Smooth muscle cell (in vitro differentiated cells): ENCODE measurements at regions not wholly inside any gene's neighbourhood (a gene's known extent, or its start where the extent isn't known, plus 50 kb on each side); places are given as distances from the start of the nearest gene placed in this dataset.

Source experiments
- DNase-seq: peaks from one replicate; lab custom pipeline; 2025; ENCODE audit not compliant: unreplicated experiment; lab: John Stamatoyannopoulos, UW
- H2AFZ ChIP-seq: fragments of 200-600 bp; sonication (generic); 2 replicates; pipeline ENCODE4 v1.6.0; 2016; ENCODE audit warnings: antibody characterized with exemption, low read depth, mild to moderate bottlenecking
- H3F3A ChIP-seq: fragments of 200-600 bp; sonication (generic); 2 replicates; pipeline ENCODE4 v1.6.0; 2017; ENCODE audit warnings: antibody characterized with exemption, low read depth
- H3K27ac ChIP-seq: fragments of 200-600 bp; sonication (generic); 2 replicates; pipeline ENCODE4 v1.5.1; 2016; ENCODE audit warnings: low read depth, mild to moderate bottlenecking
- H3K27me3 ChIP-seq: fragments of 200-600 bp; sonication (generic); 2 replicates; pipeline ENCODE4 v1.6.1; 2016; ENCODE audit warnings: low read depth, mild to moderate bottlenecking
- H3K36me3 ChIP-seq: fragments of 200-600 bp; sonication (generic); 2 replicates; pipeline ENCODE4 v1.5.1; 2016; ENCODE audit warnings: low read depth
- H3K4me1 ChIP-seq: fragments of 200-600 bp; sonication (generic); 2 replicates; pipeline ENCODE4 v1.5.1; 2016; ENCODE audit warnings: low read depth
- H3K4me2 ChIP-seq: fragments of 200-600 bp; sonication (generic); 2 replicates; pipeline ENCODE4 v1.6.0; 2016; ENCODE audit warnings: mild to moderate bottlenecking
- H3K4me3 ChIP-seq: fragments of 200-600 bp; sonication (generic); 2 replicates; pipeline ENCODE4 v1.5.1; 2016; ENCODE audit warnings: mild to moderate bottlenecking
- H3K79me2 ChIP-seq: fragments of 200-600 bp; sonication (generic); 2 replicates; pipeline ENCODE4 v1.6.0; 2016; ENCODE audit warnings: low read depth, mild to moderate bottlenecking
- H3K9ac ChIP-seq: fragments of 200-600 bp; sonication (generic); 2 replicates; pipeline ENCODE4 v1.6.0; 2016; ENCODE audit warnings: low read depth
- H3K9me3 ChIP-seq: fragments of 200-600 bp; sonication (generic); replicated peaks from 2 replicates; pipeline ENCODE4 v1.5.1; 2016; ENCODE audit warnings: low read depth
- H4K20me1 ChIP-seq: fragments of 200-600 bp; sonication (generic); 2 replicates; pipeline ENCODE4 v1.6.0; 2016; ENCODE audit warnings: low read depth
- CTCF ChIP-seq: fragments of 200-600 bp; sonication (generic); IDR thresholded peaks from 2 replicates; pipeline ENCODE4 v1.5.1; 2017; ENCODE audit warnings: borderline replicate concordance, mild to moderate bottlenecking, antibody characterized with exemption; ENCODE audit not compliant: insufficient read depth, poor library complexity, severe bottlenecking
- WGBS: methylation state at CpG from one replicate; pipeline ENCODE4 v1.1.7; 2016; ENCODE audit warnings: low lambda C conversion rate; 5-methylcytosine and 5-hydroxymethylcytosine counted together

- H3K9ac ChIP-seq, result no peak overlapping the region
- H3K4me1 ChIP-seq, result no peaks in the 10 kb centered on the region
Observed at GRCh38 chr2:122740594-122740948, 985.1 kb downstream of the TSN start.

DNA sequence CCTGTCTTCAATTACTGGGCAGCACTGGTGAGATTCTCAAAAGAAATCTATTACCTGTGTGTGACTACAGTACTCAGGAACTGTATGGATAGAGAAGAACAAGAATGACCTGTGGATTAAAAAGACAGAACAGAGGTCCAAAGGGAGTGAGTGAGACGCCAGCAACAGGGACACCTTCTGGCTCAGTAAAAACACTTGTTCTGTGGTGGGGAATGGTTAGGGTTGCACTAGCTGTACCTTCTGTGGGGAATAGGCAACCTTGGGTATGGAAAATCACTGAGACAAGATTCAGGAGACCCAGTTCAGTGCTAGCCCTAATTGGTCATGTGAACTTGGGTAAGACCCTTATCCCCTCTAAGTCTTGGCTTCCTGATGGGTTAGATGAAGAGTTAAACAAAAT, 986.0 kb downstream of the TSN start:
- Histone ChIP-seq H2AFZ (no peak overlapping the region), H3K79me2 (no peaks in the 10 kb centered on the region), H4K20me1 (no peaks in the 10 kb centered on the region), H3F3A (no peaks in the 10 kb centered on the region), H3K4me1 (no peaks in the 10 kb centered on the region), H3K9me3 (no peaks in the 10 kb centered on the region), H3K4me3 (no peak overlapping the region), H3K27me3 (no peaks in the 10 kb centered on the region), H3K9ac (no peak overlapping the region), H3K4me2 (no peak overlapping the region), H3K36me3 (no peaks in the 10 kb centered on the region), H3K27ac (no peak overlapping the region)
- TF ChIP-seq CTCF, result no peak
- DNase-seq, result no peak
- WGBS, result 85% methylated on average over 1 of the region's 1 CpG

More at GRCh38 chr2:122740594-122740948, 985.1 kb downstream of the TSN start:
- Histone ChIP-seq H3K4me2 (no peak overlapping the region), H3K79me2 (no peaks in the 10 kb centered on the region), H3K27ac (no peak overlapping the region), H2AFZ (no peak overlapping the region), H3K36me3 (no peaks in the 10 kb centered on the region), H3K9me3 (no peaks in the 10 kb centered on the region), H4K20me1 (no peaks in the 10 kb centered on the region), H3F3A (no peaks in the 10 kb centered on the region), H3K4me3 (no peak overlapping the region), H3K27me3 (no peaks in the 10 kb centered on the region)
- DNase-seq, result no peak
- TF ChIP-seq CTCF, result no peak
- WGBS, result 94% methylated on average over 1 of the region's 1 CpG

DNA sequence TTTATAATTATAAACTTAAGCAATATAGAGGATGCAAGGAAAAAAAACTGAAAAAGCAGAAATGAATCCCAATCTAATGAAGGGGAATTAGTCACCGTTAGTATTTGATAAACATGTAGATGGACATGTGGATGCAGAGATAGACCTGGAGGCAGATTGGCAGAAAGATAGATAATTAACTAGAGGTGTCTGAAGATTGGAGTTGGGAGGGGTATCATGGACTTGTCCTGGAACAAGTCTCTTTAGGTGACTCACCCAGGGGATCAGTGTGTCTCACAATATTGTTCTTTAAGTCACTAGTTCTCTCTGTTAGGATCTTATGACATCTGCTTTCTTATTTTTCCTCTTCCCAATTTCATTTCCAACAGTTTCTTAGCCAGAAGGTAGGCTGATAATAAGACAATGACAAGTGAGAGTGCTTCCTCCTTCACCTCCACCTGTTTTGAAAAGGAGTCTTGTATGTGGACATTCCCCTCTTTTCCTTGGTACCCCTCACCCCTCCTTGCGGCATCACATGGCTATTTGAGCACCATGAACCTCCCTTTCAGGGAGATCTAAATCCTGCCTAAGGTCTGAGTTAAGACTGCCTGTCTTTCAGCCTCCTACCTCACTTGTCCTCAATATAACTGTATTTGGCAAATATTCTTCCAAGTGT, 987.7 kb downstream of the TSN start:
- TF ChIP-seq CTCF, result no peak
- Histone ChIP-seq H3K36me3 (no peaks in the 10 kb centered on the region), H3F3A (no peaks in the 10 kb centered on the region), H3K9me3 (no peaks in the 10 kb centered on the region), H3K27me3 (no peaks in the 10 kb centered on the region), H3K4me1 (no peaks in the 10 kb centered on the region), H4K20me1 (no peaks in the 10 kb centered on the region), H3K4me2 (no peak overlapping the region), H3K79me2 (no peaks in the 10 kb centered on the region), H2AFZ (no peak overlapping the region), H3K9ac (no peak overlapping the region), H3K27ac (no peak overlapping the region), H3K4me3 (no peak overlapping the region)
- DNase-seq, result no peak
- 93% methylated on average over 2 of the region's 2 CpGs for WGBS

GRCh38 chr2:122745603-122746002, 990.2 kb downstream of the TSN start:
- H3K4me1 ChIP-seq, result peaks cover 9% of the 10 kb centered on the region
- WGBS, result 81% methylated on average over 4 of the region's 4 CpGs
- no peak overlapping the region for H3K27ac ChIP-seq
- no peak overlapping the region for H3K9ac ChIP-seq
- H2AFZ ChIP-seq, result no peak overlapping the region
- no peaks in the 10 kb centered on the region for H3K36me3 ChIP-seq
- no peaks in the 10 kb centered on the region for H3K79me2 ChIP-seq
- no peaks in the 10 kb centered on the region for H3K9me3 ChIP-seq
- H3K4me3 ChIP-seq, result no peak overlapping the region
- no peaks in the 10 kb centered on the region for H3K27me3 ChIP-seq
- no peaks in the 10 kb centered on the region for H4K20me1 ChIP-seq
- H3K4me2 ChIP-seq, result no peak overlapping the region
- DNase-seq, result no peak
- H3F3A ChIP-seq, result no peaks in the 10 kb centered on the region
- no peak for TF ChIP-seq CTCF
